ENCODE measurements at regions not wholly inside any gene's neighbourhood (a gene's known extent, or its start where the extent isn't known, plus 50 kb on each side); places are given as distances from the start of the nearest gene placed in this dataset.
"Not testable (repeated sequence)": the region's sequence is repeated elsewhere in the genome, so short reads cannot be mapped to it uniquely, and the experiment has no call there.

DNA sequence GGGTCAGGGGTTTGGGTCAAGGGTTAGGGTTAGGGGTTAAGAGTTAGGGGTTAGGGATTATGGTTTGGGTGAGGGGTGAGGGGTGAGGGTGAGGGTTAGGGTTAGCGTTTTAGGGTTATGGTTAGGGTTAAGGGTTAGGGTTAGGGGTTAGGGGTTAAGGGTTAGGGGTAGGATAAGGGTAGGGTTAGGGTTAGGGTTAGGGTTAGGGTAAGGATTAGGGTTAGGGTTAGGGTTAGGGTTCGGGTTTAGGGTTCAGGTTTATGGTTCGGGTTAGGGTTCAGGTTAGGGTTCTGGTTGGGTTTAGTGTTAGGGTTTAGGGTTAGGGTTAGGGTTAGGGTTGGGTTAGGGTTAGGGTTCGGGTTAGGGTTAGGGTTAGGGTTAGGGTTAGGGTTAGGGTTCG, 213.1 kb downstream of the LMLN start (continued):
- TF ChIP-seq THRB (CRISPR knock-in tag; conservative IDR thresholded peaks at IDR 0.05) (peak; percentile 95), NR2C2 (CRISPR knock-in tag; IDR thresholded peaks at IDR 0.05) (peak; percentile 44; the same call in 1 of the 2 replicates), OTX1 (CRISPR knock-in tag; IDR thresholded peaks at IDR 0.05) (peak; percentile 79; the same call in 1 of the 2 replicates)
- not testable (repeated sequence) for TF ChIP-seq NR2C2 (tag; IDR thresholded peaks at IDR 0.05)

GRCh38 chr3:198173929-198174574, 214.0 kb downstream of the LMLN start:
- no CpG with 5 or more reads among the region's 1 CpG for WGBS (ENCODE audit: insufficient coverage, low coverage, missing lambda C conversion rate)
- H3K4me2 ChIP-seq (ENCODE audit: insufficient read depth, low read length); POLR2A ChIA-PET; FAIRE-seq; H2AFZ ChIP-seq (ENCODE audit: low read depth, low read length); H3K9me1 ChIP-seq (ENCODE audit: control insufficient read depth, insufficient read depth, low read length); H3K79me2 ChIP-seq (ENCODE audit: control insufficient read depth, insufficient read depth, low read length); H3K4me3 ChIP-seq; CTCF ChIA-PET (ENCODE audit: low intra/inter-chr PET ratio); H3K9me3 ChIP-seq (replicated peaks; ENCODE audit: control insufficient read depth, insufficient read depth, low read depth, low read length); BruUV-seq (replicated peaks); H3K36me3 ChIP-seq (ENCODE audit: control insufficient read depth, insufficient read depth, low read length); DNase-seq (ENCODE audit: extremely low read depth in 1 of 4, low spot score in 3 of 4); H3K27me3 ChIP-seq (ENCODE audit: control insufficient read depth in 2 of 2, insufficient read depth in 2 of 2, low read length in 2 of 2); in situ Hi-C loops (cut with MboI); intact Hi-C loops (cut with micrococcal nuclease); ATAC-seq; H3K9ac ChIP-seq (ENCODE audit: insufficient read depth in 1 of 2, low read depth in 2 of 2, low read length in 2 of 2); H3K4me1 ChIP-seq (replicated peaks in 1 of 2; ENCODE audit: control insufficient read depth in 2 of 2, insufficient read depth in 2 of 2, low read length in 2 of 2); H4K20me1 ChIP-seq (replicated peaks; ENCODE audit: control insufficient read depth, insufficient read depth, low read length); H3K27ac ChIP-seq (ENCODE audit: extremely low read depth, low read depth, low read length): not testable (repeated sequence)
- TF ChIP-seq TRIM24 (IDR thresholded peaks at IDR 0.05) = peak; percentile 56 to 73; a peak in 2 of 4 replicates
- TF ChIP-seq MTA2 (IDR thresholded peaks at IDR 0.05; ENCODE audit: low read depth) = 0 out of 2 replicates have a peak, but pooled peaks have one; percentile 27
- TF ChIP-seq NR2C2 (CRISPR knock-in tag; IDR thresholded peaks at IDR 0.05) = peak; percentile 89
- peak; percentile 96 for TF ChIP-seq NR2C2 (tag; IDR thresholded peaks at IDR 0.05)
- TF ChIP-seq CREBBP (IDR thresholded peaks at IDR 0.05; ENCODE audit: low read depth, low read length) = peak; percentile 31
- TF ChIP-seq NR2C1 (IDR thresholded peaks at IDR 0.05) = peak; percentile 97
- TF ChIP-seq NR2C1 (tag; IDR thresholded peaks at IDR 0.05) = peak; percentile 94
- TF ChIP-seq SUPT5H (IDR thresholded peaks at IDR 0.05) = 0 out of 2 replicates have a peak, but pooled peaks have one; percentile 28

Measured in K562 (cell line).